Vagina (tissue), 2 donors: ENCODE measurements at regions not wholly inside any gene's neighbourhood (a gene's known extent, or its start where the extent isn't known, plus 50 kb on each side); places are given as distances from the start of the nearest gene placed in this dataset.

Source experiments
- CTCF ChIP-seq, 3 experiments: fragments of 450-650 bp in 2 of 3; fragments of 200-600 bp in 1 of 3; sonication (generic) in 1 of 3; IDR thresholded peaks; one replicate each; pipeline ENCODE4 v1.5.1; 2017 to 2019; ENCODE audit warnings: antibody characterized with exemption in 3 of 3, mild to moderate bottlenecking in 2 of 3, moderate library complexity in 2 of 3
- POLR2A ChIP-seq, 2 donors: fragments of 450-650 bp; IDR thresholded peaks; one replicate each; pipeline ENCODE4 v1.6.1; 2017; ENCODE audit warnings: antibody characterized with exemption in 2 of 2, mild to moderate bottlenecking in 2 of 2, moderate library complexity in 2 of 2

GRCh38 chr12:95365912-95366311 is 108.0 kb upstream of the METAP2 start:
- TF ChIP-seq POLR2A (IDR thresholded peaks at IDR 0.05) (no peak), CTCF (IDR thresholded peaks at IDR 0.05) (no peak)
